ENCODE measurements at regions not wholly inside any gene's neighbourhood (a gene's known extent, or its start where the extent isn't known, plus 50 kb on each side); places are given as distances from the start of the nearest gene placed in this dataset.

DNA sequence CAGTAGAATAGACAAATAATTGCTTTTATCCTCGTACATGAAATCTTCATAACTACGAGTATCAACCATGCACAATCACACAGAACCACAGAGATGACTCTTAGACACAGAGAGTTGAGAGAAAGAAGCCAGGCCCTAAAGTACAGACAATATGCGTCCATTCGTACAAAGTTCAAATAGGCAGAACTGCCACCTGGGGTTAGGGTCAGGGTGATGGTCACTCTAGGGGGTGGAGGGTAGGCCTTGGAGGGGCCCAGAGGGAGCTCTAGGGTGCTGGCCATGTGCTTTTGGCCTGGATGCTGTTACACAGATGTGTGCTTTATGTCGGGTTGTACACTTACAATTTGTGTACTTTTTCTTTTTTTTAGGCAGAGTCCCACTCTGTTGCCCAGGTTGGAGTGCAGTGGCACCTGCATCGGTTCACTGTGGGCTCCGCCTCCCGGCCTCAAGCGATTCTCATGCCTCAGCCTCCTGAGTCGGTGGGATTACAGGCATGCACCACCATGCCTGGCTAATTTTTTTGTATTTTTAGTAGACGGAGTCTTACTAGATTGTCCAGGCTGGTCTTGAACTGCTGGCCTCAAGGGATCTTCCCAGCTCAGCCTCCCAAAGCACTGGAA is 65.9 kb upstream of the KLF13 start:
- TF ChIP-seq, protein P1, sequence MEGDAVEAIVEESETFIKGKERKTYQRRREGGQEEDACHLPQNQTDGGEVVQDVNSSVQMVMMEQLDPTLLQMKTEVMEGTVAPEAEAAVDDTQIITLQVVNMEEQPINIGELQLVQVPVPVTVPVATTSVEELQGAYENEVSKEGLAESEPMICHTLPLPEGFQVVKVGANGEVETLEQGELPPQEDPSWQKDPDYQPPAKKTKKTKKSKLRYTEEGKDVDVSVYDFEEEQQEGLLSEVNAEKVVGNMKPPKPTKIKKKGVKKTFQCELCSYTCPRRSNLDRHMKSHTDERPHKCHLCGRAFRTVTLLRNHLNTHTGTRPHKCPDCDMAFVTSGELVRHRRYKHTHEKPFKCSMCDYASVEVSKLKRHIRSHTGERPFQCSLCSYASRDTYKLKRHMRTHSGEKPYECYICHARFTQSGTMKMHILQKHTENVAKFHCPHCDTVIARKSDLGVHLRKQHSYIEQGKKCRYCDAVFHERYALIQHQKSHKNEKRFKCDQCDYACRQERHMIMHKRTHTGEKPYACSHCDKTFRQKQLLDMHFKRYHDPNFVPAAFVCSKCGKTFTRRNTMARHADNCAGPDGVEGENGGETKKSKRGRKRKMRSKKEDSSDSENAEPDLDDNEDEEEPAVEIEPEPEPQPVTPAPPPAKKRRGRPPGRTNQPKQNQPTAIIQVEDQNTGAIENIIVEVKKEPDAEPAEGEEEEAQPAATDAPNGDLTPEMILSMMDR (IDR thresholded peaks at IDR 0.05; ENCODE audit: borderline replicate concordance, extremely low read depth, insufficient read depth) = no peak
- Histone ChIP-seq H3K4me1 (ENCODE audit: control insufficient read depth in 2 of 3, insufficient read depth in 2 of 3, low read depth in 1 of 3, low read length in 3 of 3) (peaks cover 0 to 34% (median 32%) of the 10 kb centered on the region in 3 donors), H3K9me3 (ENCODE audit: control insufficient read depth in 2 of 3, insufficient read depth in 1 of 3, low read length in 3 of 3) (no peaks in the 10 kb centered on the region), H3K36me3 (ENCODE audit: control insufficient read depth in 2 of 3, insufficient read depth in 3 of 3, low read length in 3 of 3) (no peaks in the 10 kb centered on the region), H3K27me3 (ENCODE audit: control insufficient read depth, insufficient read depth, low read length) (no peaks in the 10 kb centered on the region), H3K27ac (ENCODE audit: low read depth in 2 of 2, low read length in 2 of 2) (no peak overlapping the region), H3K4me3 (ENCODE audit: low read length in 3 of 3) (no peak overlapping the region), H3K9ac (ENCODE audit: low read length in 3 of 3) (no peak overlapping the region)
- intact Hi-C loops (cut with DNase I) = no loop called here
- peak in 1 of 5 donors; percentile 39 for DNase-seq
- no peak for FAIRE-seq

GRCh38 chr15:31261266-31262142 is 65.1 kb upstream of the KLF13 start:
- Histone ChIP-seq H3K4me3 (ENCODE audit: low read length in 3 of 3) (no peak overlapping the region), H3K27ac (ENCODE audit: low read depth in 2 of 2, low read length in 2 of 2) (no peak overlapping the region), H3K9me3 (ENCODE audit: control insufficient read depth in 2 of 3, insufficient read depth in 1 of 3, low read length in 3 of 3) (no peaks in the 10 kb centered on the region), H3K27me3 (ENCODE audit: control insufficient read depth, insufficient read depth, low read length) (no peaks in the 10 kb centered on the region), H3K36me3 (ENCODE audit: control insufficient read depth in 2 of 3, insufficient read depth in 3 of 3, low read length in 3 of 3) (no peaks in the 10 kb centered on the region), H3K9ac (ENCODE audit: low read length in 3 of 3) (no peak overlapping the region), H3K4me1 (ENCODE audit: control insufficient read depth in 2 of 3, insufficient read depth in 2 of 3, low read depth in 1 of 3, low read length in 3 of 3) (peaks cover 0 to 35% (median 34%) of the 10 kb centered on the region in 3 donors)
- TF ChIP-seq, protein P1 (IDR thresholded peaks at IDR 0.05; ENCODE audit: borderline replicate concordance, extremely low read depth, insufficient read depth) = no peak
- FAIRE-seq (no peak), DNase-seq (peak in 3 of 5 donors; percentile 7 to 73 (median 26))
- intact Hi-C loops (cut with DNase I) = no loop called here

DNA sequence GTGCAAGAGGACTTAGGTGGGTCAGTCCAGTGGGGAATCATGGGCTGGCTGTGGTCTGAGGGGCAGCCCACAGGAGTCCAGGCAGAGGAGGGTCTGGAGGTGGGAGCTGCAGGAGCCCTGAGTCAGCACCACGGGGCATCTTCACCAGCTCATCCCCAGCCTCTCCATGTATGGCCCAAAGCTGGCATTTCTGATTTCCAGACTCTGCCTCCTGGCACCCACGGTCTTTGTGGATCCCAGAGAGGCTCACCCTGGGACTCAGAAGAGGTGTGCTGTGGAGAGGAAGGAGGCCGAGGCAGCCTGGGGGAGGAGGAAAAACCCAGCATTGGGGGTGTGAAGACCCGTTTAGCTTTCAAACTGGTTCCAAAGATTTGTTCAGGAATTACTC is 64.5 kb upstream of the KLF13 start:
- no peaks in the 10 kb centered on the region for H3K27me3 ChIP-seq (ENCODE audit: control insufficient read depth, insufficient read depth, low read length)
- H3K4me3 ChIP-seq (ENCODE audit: low read length in 3 of 3) = no peak overlapping the region
- DNase-seq = peak in 2 of 5 donors; percentile 6 to 55
- H3K27ac ChIP-seq (ENCODE audit: low read depth in 2 of 2, low read length in 2 of 2) = no peak overlapping the region
- H3K9me3 ChIP-seq (ENCODE audit: control insufficient read depth in 2 of 3, insufficient read depth in 1 of 3, low read length in 3 of 3) = no peaks in the 10 kb centered on the region
- no peak for FAIRE-seq
- no peak overlapping the region for H3K9ac ChIP-seq (ENCODE audit: low read length in 3 of 3)
- TF ChIP-seq, protein P1 (IDR thresholded peaks at IDR 0.05; ENCODE audit: borderline replicate concordance, extremely low read depth, insufficient read depth) = no peak
- H3K36me3 ChIP-seq (ENCODE audit: control insufficient read depth in 2 of 3, insufficient read depth in 3 of 3, low read length in 3 of 3) = no peaks in the 10 kb centered on the region
- peaks cover 0 to 41% (median 34%) of the 10 kb centered on the region in 3 donors for H3K4me1 ChIP-seq (ENCODE audit: control insufficient read depth in 2 of 3, insufficient read depth in 2 of 3, low read depth in 1 of 3, low read length in 3 of 3)
- intact Hi-C loops (cut with DNase I) = no loop called here
